K562 (cell line): ENCODE measurements at regions not wholly inside any gene's neighbourhood (a gene's known extent, or its start where the extent isn't known, plus 50 kb on each side); places are given as distances from the start of the nearest gene placed in this dataset.

Experiments
- ATAC-seq: fragments of 200-7000 bp; cut with Tn5 transposase; 3 replicates; pipeline ENCODE4 v1.9.1; 2020; ENCODE audit warnings: moderate library complexity
- BruUV-seq: library from RNA; stranded (reverse); fragments of 400-500 nt; replicated peaks from 2 replicates; lab custom pipeline; 2021; lab: Mats Ljungman, UMichigan
- CTCF ChIA-PET: fragments of 300-600 bp; formaldehyde crosslinking; extraction: SDS; loops from one replicate; lab custom pipeline; 2021; ENCODE audit warnings: low intra/inter-chr PET ratio; lab: Yijun Ruan, JAX
- POLR2A ChIA-PET: fragments of 300-600, 350-650 bp; sonication (Branson Sonifier 250); formaldehyde crosslinking; extraction: SDS; loops from one replicate; lab custom pipeline; 2021; ENCODE audit warnings: antibody characterized with exemption, inconsistent platforms; lab: Yijun Ruan, JAX
- DNase-seq, 4 experiments: peaks; one replicate each; pipeline versions ENCODE4 v3.0.0 to v3.0.0-alpha.2; 2011 to 2018; ENCODE audit warnings: low spot score in 3 of 4, mixed read lengths in 3 of 4; ENCODE audit errors: extremely low read depth in 1 of 4
- FAIRE-seq: peaks from 2 replicates; lab custom pipeline; 2011; peaks lifted over from hg19 to GRCh38; lab: Jason Lieb, UNC
- H2AFZ ChIP-seq: 2 replicates; pipeline ENCODE4 v1.6.0; 2011; ENCODE audit warnings: low read depth, low read length, control low read depth, inconsistent platforms
- H3K27ac ChIP-seq: fragments of 200-600 bp; 3 replicates; pipeline ENCODE4 v1.8.0; 2011; ENCODE audit warnings: low read depth, mild to moderate bottlenecking, control low read depth, inconsistent platforms, low read length, moderate library complexity, mixed read lengths; ENCODE audit errors: extremely low read depth
- H3K27me3 ChIP-seq, 2 experiments: fragments of 300-600 bp in 1 of 2; 2 replicates in 1 of 2; 3 replicates in 1 of 2; pipeline versions ENCODE4 v1.6.0 to v1.8.0; 2011; ENCODE audit warnings: inconsistent platforms in 2 of 2, low read length in 2 of 2, mild to moderate bottlenecking in 1 of 2, mixed read lengths in 1 of 2, moderate library complexity in 1 of 2; ENCODE audit not compliant: control insufficient read depth in 2 of 2, insufficient read depth in 2 of 2
- H3K36me3 ChIP-seq: fragments of 300-600 bp; 3 replicates; pipeline ENCODE4 v1.8.0; 2011; ENCODE audit warnings: mild to moderate bottlenecking, low read length, inconsistent platforms; ENCODE audit not compliant: control insufficient read depth, insufficient read depth
- H3K4me1 ChIP-seq, 2 experiments: fragments of 200-600 bp in 1 of 2; replicated peaks in 1 of 2; 2 replicates in 1 of 2; 3 replicates in 1 of 2; pipeline versions ENCODE4 v1.5.1 to v1.8.0; 2011; ENCODE audit warnings: inconsistent platforms in 2 of 2, low read length in 2 of 2, mild to moderate bottlenecking in 1 of 2, mixed read lengths in 1 of 2, moderate library complexity in 1 of 2; ENCODE audit not compliant: control insufficient read depth in 2 of 2, insufficient read depth in 2 of 2
- H3K4me2 ChIP-seq: 2 replicates; pipeline ENCODE4 v1.6.1; 2011; ENCODE audit warnings: low read length, control low read depth, inconsistent platforms, mixed read lengths; ENCODE audit not compliant: insufficient read depth
- H3K4me3 ChIP-seq: fragments of 200-600 bp; sonication (generic), shearing (Covaris generic); 2 replicates; pipeline ENCODE4 v1.5.1; 2016; ENCODE audit warnings: control low read depth, inconsistent platforms
- H3K79me2 ChIP-seq: fragments of 200-600 bp; 3 replicates; pipeline ENCODE4 v1.8.0; 2011; ENCODE audit warnings: low read length, inconsistent platforms; ENCODE audit not compliant: control insufficient read depth, insufficient read depth
- H3K9ac ChIP-seq, 2 experiments: 2 replicates each; pipeline versions ENCODE4 v1.6.0 to v1.6.1; 2011; ENCODE audit warnings: low read depth in 2 of 2, low read length in 2 of 2, control low read depth in 1 of 2, inconsistent platforms in 1 of 2, mild to moderate bottlenecking in 1 of 2, mixed read lengths in 1 of 2; ENCODE audit not compliant: insufficient read depth in 1 of 2
- H3K9me1 ChIP-seq: one replicate; pipeline ENCODE4 v1.6.0; 2011; ENCODE audit warnings: inconsistent platforms, mild to moderate bottlenecking, low read length, moderate library complexity; ENCODE audit not compliant: control insufficient read depth, insufficient read depth
- H3K9me3 ChIP-seq: replicated peaks from 2 replicates; pipeline ENCODE4 v1.5.1; 2011; ENCODE audit warnings: low read depth, low read length, inconsistent platforms; ENCODE audit not compliant: control insufficient read depth, insufficient read depth
- H4K20me1 ChIP-seq: replicated peaks from 2 replicates; pipeline ENCODE4 v1.6.1; 2011; ENCODE audit warnings: low read length, inconsistent platforms, mixed read lengths; ENCODE audit not compliant: control insufficient read depth, insufficient read depth
- ARID4B ChIP-seq: sonication (generic); formaldehyde crosslinking; IDR thresholded peaks from 2 replicates; pipeline ENCODE4 v1.8.0; 2022; ENCODE audit warnings: mild to moderate bottlenecking, missing genetic modification reagents
- CAMTA2 ChIP-seq: fragments of 250-450 bp; sonication (Bioruptor Pico); conservative IDR thresholded peaks from 2 replicates; pipeline ENCODE4 v1.5.1; 2022
- COPS2 ChIP-seq: fragments of 450-650 bp; conservative IDR thresholded peaks from 2 replicates; pipeline ENCODE4 v1.6.1; 2016; ENCODE audit warnings: mild to moderate bottlenecking, moderate library complexity
- IRF2 ChIP-seq: sonication (generic); formaldehyde crosslinking; IDR thresholded peaks from 2 replicates; pipeline ENCODE4 v1.8.1; 2022; ENCODE audit warnings: mild to moderate bottlenecking, missing genetic modification reagents
- NUFIP1 ChIP-seq: fragments of 450-650 bp; IDR thresholded peaks from 2 replicates; pipeline ENCODE4 v1.6.1; 2018; ENCODE audit not compliant: partially characterized antibody
- PCBP2 ChIP-seq: fragments of 200-400 bp; formaldehyde crosslinking; IDR thresholded peaks from 2 replicates; pipeline ENCODE4 v1.6.1; 2018; ENCODE audit warnings: low read length, low read depth, mild to moderate bottlenecking, moderate library complexity; ENCODE audit not compliant: poor library complexity, severe bottlenecking
- SAP30 ChIP-seq: fragments of 200-600 bp; sonication (generic); IDR thresholded peaks from 2 replicates; pipeline ENCODE4 v1.6.1; 2012; ENCODE audit warnings: borderline replicate concordance, low read depth, mild to moderate bottlenecking, moderate library complexity, low read length, control low read depth, inconsistent platforms; ENCODE audit not compliant: insufficient read depth, poor library complexity, severe bottlenecking
- ZNF41 ChIP-seq: fragments of 250-450 bp; sonication (Bioruptor Pico); conservative IDR thresholded peaks from 2 replicates; pipeline ENCODE4 v1.4.0; 2020; ENCODE audit warnings: mild to moderate bottlenecking
- ZNF431 ChIP-seq: sonication (generic); formaldehyde crosslinking; IDR thresholded peaks from 2 replicates; pipeline ENCODE4 v1.8.0; 2022; ENCODE audit warnings: mild to moderate bottlenecking, missing genetic modification reagents
- WGBS: fragments of 100-300 bp; shearing (Covaris generic); methylation state at CpG from one replicate; pipeline ENCODE4 v1.1.6; 2016; ENCODE audit warnings: low coverage, mixed read lengths; ENCODE audit not compliant: insufficient coverage; ENCODE audit errors: missing lambda C conversion rate; 5-methylcytosine and 5-hydroxymethylcytosine counted together
- in situ Hi-C: fragments of 300-500 bp; cut with MboI; formaldehyde crosslinking; loops from 4 replicates; pipeline ENCODE4 v1.15.0; 2018; ENCODE audit warnings: inconsistent platforms, mixed read lengths
- intact Hi-C: fragments of 100-400 bp; cut with micrococcal nuclease; formaldehyde crosslinking; loops from 2 replicates; pipeline ENCODE4 v1.14.2; 2022
- TF ChIP-seq, protein P1 (sequence below): fragments of 450-650 bp; IDR thresholded peaks from 2 replicates; pipeline ENCODE4 v1.6.1; 2018; ENCODE audit warnings: mild to moderate bottlenecking, low read depth; ENCODE audit not compliant: partially characterized antibody
- TF ChIP-seq, protein P2 (sequence below): sonication (generic); formaldehyde crosslinking; IDR thresholded peaks from 2 replicates; pipeline ENCODE4 v1.8.0; 2023; ENCODE audit warnings: mild to moderate bottlenecking, missing genetic modification reagents

GRCh38 chr13:73989244-73989843 is 144.9 kb downstream of the KLF12 start:
- Histone ChIP-seq H3K4me1 (no peaks in the 10 kb centered on the region), H3K4me3 (no peak overlapping the region), H2AFZ (no peak overlapping the region), H3K36me3 (no peaks in the 10 kb centered on the region), H3K79me2 (no peaks in the 10 kb centered on the region), H3K27ac (no peak overlapping the region), H3K27me3 (no peaks in the 10 kb centered on the region), H3K4me2 (no peak overlapping the region), H3K9me1 (no peaks in the 10 kb centered on the region), H3K9ac (no peak overlapping the region), H3K9me3 (no peaks in the 10 kb centered on the region), H4K20me1 (no peaks in the 10 kb centered on the region)
- intact Hi-C loops, result no loop called here
- CTCF ChIA-PET, result no interaction called here
- no peak for ATAC-seq
- WGBS, result 6% methylated on average over 3 of the region's 4 CpGs
- TF ChIP-seq, protein P1, sequence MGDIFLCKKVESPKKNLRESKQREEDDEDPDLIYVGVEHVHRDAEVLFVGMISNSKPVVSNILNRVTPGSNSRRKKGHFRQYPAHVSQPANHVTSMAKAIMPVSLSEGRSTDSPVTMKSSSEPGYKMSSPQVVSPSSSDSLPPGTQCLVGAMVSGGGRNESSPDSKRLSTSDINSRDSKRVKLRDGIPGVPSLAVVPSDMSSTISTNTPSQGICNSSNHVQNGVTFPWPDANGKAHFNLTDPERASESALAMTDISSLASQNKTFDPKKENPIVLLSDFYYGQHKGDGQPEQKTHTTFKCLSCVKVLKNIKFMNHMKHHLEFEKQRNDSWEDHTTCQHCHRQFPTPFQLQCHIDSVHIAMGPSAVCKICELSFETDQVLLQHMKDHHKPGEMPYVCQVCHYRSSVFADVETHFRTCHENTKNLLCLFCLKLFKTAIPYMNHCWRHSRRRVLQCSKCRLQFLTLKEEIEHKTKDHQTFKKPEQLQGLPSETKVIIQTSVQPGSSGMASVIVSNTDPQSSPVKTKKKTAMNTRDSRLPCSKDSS, result no peak
- TF ChIP-seq, protein P2, sequence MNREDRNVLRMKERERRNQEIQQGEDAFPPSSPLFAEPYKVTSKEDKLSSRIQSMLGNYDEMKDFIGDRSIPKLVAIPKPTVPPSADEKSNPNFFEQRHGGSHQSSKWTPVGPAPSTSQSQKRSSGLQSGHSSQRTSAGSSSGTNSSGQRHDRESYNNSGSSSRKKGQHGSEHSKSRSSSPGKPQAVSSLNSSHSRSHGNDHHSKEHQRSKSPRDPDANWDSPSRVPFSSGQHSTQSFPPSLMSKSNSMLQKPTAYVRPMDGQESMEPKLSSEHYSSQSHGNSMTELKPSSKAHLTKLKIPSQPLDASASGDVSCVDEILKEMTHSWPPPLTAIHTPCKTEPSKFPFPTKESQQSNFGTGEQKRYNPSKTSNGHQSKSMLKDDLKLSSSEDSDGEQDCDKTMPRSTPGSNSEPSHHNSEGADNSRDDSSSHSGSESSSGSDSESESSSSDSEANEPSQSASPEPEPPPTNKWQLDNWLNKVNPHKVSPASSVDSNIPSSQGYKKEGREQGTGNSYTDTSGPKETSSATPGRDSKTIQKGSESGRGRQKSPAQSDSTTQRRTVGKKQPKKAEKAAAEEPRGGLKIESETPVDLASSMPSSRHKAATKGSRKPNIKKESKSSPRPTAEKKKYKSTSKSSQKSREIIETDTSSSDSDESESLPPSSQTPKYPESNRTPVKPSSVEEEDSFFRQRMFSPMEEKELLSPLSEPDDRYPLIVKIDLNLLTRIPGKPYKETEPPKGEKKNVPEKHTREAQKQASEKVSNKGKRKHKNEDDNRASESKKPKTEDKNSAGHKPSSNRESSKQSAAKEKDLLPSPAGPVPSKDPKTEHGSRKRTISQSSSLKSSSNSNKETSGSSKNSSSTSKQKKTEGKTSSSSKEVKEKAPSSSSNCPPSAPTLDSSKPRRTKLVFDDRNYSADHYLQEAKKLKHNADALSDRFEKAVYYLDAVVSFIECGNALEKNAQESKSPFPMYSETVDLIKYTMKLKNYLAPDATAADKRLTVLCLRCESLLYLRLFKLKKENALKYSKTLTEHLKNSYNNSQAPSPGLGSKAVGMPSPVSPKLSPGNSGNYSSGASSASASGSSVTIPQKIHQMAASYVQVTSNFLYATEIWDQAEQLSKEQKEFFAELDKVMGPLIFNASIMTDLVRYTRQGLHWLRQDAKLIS (CRISPR knock-in tag), result no peak
- TF ChIP-seq ZNF431 (CRISPR knock-in tag) (no peak), ARID4B (CRISPR knock-in tag) (no peak), PCBP2 (no peak), NUFIP1 (no peak), IRF2 (no peak), CAMTA2 (CRISPR knock-in tag) (no peak), ZNF41 (CRISPR knock-in tag) (no peak), SAP30 (no peak), COPS2 (no peak)
- POLR2A ChIA-PET, result no interaction called here
- no TSS peak for BruUV-seq
- no peak for DNase-seq
- FAIRE-seq, result no peak
- in situ Hi-C loops, result no loop called here
